GM21423 (cell line): ENCODE measurements at regions not wholly inside any gene's neighbourhood (a gene's known extent, or its start where the extent isn't known, plus 50 kb on each side); places are given as distances from the start of the nearest gene placed in this dataset.
"Not testable (repeated sequence)": the region's sequence is repeated elsewhere in the genome, so short reads cannot be mapped to it uniquely, and the experiment has no call there.

Experiments
- ATAC-seq: cut with Tn5 transposase; IDR thresholded peaks from one replicate; pipeline ENCODE4 v1.9.1; 2021; ENCODE audit warnings: mild to moderate bottlenecking, moderate library complexity; ENCODE audit not compliant: unreplicated experiment

DNA sequence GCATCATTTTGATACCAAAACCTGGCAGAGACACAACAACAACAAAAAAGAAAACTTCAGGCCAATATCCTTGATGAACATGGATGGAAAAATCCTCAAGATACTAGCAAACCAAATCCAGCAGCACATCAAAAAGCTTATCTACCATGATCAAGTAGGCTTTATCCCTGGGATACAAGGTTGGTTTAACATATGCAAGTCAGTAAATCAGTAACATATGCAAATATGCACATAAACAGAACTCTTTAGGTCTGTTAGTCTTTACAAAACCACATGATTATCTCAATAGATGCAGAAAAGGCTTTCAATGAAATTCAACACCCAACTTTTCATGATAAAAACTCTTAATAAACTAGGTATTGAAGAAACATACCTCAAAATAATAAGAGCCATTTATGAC, 587.5 kb upstream of the CELF4 start:
- not testable (repeated sequence) for ATAC-seq

DNA sequence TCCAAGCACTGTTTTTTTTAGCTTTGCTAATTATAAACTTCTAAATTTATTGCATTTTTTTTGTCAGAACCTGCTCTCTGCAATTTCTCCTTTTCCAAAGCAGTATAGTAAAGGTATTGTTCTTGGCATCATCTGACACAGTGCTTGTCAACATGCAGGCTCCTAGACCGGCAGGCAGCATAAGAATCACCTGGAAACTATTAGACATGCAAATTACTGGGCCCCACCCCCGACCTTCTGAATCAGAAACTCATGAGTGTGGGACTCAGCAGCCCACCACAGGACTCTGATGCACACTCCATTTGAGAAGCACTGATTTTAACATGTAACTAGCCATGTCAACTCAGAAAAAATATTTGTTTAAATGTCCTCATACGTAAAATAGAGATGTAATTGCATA, 551.1 kb upstream of the CELF4 start:
- ATAC-seq, result no peak

DNA sequence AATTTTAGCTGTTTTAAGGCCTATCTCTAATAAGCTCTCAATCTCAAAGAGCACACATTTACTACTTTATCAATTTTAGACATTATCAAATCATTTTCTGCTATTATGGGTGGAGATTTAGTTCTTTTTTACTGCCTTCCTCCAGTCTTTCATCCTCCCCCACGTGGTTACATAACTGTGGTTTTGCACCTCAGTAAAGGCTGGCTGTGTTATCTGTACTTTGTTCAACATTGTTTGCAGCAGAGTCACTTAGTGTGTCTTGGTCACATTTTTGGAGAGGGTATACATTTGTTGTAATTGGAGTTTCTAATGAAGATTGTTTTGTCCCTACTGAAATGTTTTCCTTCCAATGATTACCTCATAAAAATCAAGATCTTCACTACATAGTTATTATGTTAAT, 549.6 kb upstream of the CELF4 start:
- no peak for ATAC-seq

DNA sequence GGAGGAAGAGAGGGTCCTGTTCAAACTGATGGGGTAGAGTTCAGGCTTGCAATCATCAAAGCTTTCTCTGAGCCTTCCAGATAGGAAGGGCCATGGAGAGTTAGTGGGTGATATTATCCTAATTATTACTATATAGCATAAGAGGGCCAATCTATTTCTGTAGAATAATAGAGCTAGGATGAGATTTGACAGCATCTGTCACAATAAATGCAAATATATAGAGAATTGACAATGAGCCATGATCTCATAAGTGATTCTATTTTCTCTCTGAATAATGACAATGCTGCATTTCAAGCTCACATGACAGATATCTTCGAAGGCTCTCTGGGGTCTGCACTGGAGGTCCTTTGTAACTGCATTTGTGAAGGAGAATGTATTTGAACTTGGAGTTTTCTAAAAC, 521.9 kb upstream of the CELF4 start:
- ATAC-seq, result no peak

DNA sequence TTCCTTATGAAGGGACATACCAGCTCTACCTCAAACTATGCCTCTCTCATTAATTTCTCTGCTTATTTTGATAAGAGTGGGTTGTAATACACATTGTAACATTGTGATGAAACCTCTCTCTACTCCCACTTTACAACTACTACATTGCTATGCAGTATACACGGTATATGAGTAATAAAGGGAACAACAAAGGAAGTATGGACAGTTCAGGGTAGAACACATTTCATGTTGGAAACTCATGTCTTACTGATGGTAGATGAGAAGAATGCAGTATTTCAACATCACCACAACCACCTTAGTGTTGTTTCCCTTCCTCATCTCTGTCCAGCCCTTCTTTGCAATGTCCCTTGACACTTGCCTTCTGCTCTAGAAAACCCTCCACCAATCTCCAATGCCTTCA, 515.9 kb upstream of the CELF4 start:
- no peak for ATAC-seq

DNA sequence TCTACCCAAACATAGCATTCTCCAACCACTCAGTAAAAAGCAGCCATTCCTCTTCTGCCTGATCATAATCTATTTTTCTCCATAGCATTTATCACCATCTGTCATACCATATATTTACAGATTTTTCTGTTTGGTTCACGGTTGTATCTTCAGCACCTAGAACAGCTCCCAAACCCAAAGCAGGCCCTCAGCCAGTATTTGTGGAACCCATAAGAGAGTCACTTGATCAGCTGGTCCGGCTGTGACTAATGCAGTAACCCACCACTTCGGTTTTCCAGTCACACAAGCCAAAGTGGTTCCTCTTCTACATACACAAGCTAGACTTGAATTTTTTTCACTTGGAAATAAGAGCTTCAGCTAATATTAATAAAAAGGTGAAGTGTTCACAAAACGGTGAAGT, 511.6 kb upstream of the CELF4 start:
- ATAC-seq, result no peak

DNA sequence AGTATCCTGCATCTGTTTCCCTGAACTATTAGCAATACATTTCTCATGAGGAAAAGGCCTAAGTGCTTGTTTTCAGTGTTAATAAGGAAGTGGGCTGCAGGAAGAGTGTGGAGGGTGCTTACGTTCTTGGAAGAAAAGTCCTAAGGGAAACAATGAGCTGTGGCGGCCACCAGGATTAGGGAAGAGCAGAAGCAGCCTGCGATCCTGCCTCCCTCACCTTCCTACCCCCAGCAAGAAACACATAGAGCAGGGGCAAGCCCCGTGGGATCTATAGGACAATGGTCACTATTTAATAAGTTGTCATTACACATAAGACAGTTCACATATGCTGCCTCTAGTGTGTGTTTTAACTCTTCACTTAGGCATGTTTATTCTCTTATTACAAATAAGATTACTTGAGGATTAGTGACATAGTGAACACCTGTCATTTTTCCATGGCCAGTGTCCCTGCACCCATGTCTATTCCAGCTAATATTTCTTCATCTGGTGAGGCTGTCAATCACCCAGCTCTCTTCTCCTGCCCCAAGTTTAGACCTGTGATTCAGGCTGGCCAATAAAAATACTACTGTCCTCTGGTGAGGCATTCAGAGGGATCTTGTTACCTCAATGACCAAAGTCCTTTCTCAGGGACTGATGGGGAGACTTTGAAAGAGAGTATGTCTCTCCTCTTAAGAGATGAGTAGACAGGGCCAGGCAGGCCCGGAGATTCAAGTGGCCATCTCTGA, 510.9 kb upstream of the CELF4 start:
- ATAC-seq, result no peak

DNA sequence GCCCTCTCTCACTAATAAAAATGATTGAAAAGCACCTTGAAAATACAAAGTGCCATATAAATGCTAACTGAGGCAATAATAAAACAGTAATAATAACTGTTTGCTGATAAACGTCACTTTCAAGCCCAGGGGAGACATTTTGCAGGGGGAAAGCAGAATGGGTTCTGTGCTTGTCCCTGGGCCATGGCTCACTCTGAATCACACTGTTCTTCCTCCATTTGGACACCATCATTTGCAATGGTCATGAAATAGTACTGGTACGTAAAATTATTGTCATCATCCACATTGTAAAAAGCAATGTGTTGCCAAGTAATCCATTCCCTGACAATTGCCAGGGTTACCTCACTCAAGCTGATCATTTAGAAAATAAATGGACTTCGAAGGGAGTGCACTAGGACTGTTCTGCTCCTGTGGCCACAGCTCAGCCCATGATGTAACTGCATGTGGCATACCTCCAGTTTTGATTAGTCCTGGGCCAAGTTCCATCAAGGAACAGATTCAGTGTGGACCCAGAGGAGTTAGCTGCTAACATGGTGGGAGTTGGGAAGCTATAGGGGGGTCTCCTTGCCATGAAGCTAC, 508.8 kb upstream of the CELF4 start:
- no peak for ATAC-seq

DNA sequence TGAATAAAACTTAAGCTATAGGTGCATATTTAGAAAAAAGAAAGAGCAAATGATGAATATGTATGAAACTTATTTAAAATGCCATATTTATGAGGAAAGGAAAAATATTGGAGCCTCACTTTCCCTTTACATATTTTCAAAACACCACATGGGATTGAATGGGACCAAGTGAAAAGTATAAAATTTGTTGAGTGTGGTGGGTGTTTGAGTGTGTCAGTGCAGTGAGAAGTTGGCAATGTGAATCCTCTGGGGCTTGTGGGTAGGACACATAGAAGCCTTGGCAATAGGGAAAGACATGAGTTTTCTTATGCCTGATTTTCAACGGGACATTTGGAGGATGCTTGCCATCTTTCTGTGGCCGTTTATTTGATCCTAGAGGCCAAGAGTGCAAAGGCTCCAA, 502.2 kb upstream of the CELF4 start:
- ATAC-seq, result no peak

DNA sequence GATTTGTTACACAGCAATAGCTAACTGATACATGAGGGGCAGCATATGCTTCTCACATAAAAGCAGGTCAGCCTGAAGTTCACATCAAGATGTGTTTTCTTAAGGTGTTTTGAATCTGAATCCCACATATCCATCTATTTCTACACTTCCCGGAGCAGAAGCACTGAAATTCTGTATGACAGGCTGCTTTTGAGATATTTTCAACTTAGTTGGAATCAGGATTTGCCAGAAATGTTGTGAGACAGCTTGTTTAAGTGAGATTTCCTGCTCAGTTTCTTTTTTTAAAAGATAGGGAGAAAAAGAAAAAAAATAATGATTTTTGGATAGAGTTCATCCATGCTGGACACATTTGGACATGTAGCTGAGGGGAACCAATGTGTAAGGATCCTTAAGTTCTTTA, 501.5 kb upstream of the CELF4 start:
- ATAC-seq, result no peak

DNA sequence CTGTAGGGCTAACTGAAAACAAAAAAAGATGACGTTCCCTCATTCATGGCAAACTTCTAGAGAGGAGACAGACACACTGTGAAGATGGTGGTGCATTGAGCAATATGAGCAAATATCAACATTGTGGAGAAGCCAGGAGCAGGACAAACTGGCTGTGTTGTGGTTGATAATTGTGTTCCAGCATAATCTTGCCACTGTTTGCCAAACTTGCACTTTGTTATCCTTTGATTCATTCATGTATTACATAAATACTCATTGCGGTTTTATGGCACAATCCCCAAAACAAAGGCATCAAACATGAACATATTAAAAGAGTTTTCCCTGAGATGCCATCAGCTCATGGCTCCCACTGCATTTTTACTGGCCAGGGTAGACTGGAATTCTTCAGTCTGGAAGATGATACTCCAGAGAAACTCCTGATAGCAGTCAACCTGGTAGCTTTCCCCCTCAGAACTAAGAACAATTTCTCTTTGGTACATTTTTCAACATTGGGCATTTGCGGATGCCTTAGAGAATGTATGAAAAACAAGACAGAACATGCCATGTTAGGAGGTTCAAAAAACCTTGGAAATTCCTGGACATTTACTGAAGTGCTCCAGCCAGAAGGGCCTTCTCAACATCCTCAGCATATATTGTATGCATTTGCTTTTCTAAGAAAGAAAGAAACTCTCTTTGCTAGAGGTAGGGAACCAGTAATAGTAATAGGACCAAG, 487.4 kb upstream of the CELF4 start:
- no peak for ATAC-seq

DNA sequence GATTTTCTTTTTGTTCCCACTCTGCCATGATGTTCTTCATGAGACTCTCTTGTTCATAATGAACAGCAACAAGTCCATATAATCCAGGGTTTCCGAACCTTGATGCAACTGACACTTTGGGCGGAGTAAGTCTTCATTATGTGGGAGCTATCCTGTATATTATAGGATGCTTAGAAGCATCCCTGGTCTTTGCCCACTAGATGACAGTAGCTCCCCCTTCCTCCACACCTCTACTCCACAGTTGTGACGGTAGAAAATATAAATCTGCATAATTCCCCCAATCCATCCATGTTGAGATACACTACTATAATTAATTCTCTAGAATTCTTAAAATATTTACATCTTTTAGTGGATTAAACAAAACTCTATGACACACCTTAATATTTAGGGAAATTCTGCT, 482.2 kb upstream of the CELF4 start:
- ATAC-seq, result no peak

DNA sequence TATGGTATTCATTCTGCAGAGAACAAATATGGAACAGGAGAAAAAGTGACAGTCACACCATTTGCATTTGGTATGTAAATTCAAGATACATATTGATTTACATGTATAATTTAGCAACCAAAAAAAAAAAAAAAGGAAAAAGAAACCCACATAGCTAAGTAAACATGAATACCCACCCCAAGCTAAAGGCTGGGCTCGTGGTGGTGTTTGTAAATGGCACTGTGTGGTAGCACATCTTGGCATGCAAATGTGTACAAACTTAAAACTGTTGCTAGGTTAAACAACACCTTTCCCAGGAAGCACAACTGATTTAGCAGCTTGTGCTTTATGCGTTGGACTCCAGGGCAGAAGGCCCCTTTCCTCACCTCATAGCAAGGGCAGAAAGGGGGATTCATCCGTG, 481.1 kb upstream of the CELF4 start:
- ATAC-seq, result no peak

DNA sequence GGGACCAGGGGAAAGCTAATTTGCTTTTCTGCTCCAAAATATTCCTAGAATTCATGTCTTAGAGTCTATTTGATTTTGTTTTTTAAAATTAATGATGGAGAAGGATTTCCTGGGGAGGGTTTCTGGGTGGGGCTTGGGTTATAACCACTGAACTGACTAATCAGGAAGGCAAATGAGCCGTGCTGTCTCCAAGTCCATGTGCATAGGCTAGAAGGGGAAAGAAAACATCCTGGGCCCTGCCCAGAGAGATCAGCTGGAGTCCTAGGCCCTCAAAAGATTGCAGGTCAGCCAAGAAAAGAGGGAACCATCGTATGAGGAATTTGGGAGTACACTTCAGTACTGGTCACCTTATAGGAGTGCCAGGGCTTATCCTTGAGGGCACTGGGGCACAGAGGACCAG, 480.2 kb upstream of the CELF4 start:
- no peak for ATAC-seq

DNA sequence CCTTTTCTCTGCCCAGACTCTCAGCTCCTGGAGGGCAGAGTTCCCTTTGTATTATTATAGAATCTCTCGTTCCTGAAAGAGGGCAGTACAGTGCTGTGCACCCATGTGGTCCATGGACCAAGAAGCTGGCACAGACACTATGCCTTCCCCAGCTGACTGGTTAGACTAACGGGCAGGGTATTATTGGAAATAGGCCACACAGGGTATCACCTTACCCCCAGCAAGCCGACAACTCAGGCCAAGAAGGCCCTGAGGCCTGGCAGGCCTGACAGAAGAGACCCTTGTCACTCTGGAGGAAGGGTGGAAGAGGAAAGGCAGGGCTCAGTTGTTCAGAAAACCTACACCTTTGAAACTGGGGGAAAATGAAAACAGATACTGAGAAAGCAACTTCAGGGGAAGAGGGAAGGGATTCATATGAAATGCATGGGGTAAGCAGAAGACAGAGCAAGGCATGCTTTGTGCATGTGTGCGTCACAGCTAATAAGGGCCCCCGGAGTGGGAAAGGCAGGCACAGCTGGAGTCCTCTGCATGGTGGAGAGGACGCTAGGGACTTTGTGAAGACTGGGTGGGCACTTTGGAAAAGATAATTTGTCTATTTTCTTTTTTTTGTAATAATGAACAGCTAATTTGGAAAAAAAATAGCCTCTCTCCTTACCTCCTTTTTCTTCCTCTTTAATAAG, 476.8 kb upstream of the CELF4 start:
- ATAC-seq, result no peak

DNA sequence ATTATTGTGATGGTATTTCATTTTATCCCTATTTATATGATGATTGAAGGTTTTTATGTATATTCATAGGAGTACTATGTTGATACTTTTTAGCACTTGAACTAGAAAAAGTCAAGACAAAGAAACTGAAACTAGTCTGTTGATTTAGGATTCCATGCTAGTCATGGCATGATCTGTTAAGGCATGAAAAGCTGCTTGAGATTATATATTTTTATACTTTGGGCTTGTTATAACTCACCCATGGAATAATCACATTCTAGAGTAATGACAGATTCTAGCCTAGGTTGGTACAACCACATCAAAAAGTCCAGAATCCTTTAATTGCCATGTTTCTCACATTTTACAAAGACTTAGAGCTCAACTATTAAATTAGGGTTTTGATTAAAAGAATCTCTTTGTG, 472.6 kb upstream of the CELF4 start:
- no peak for ATAC-seq

DNA sequence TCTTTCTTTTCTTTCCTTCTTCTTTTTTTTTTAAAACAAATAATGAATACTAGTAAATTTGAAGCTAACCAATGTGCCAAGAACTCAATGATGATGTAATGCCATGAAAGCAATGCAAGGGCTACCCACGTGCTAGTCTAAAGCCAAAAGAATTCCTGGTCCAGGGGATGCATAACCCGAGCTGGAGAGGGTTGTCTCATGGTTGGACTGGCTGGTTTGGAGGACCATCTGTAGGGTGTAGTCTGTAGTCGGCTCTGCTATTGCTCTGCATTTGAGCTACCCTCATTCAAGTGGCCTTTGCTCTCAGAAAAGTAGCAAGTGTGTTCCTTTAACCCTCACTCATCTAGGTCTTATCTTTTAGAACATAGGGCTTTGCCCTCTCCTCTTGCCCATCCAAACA, 469.6 kb upstream of the CELF4 start:
- no peak for ATAC-seq

DNA sequence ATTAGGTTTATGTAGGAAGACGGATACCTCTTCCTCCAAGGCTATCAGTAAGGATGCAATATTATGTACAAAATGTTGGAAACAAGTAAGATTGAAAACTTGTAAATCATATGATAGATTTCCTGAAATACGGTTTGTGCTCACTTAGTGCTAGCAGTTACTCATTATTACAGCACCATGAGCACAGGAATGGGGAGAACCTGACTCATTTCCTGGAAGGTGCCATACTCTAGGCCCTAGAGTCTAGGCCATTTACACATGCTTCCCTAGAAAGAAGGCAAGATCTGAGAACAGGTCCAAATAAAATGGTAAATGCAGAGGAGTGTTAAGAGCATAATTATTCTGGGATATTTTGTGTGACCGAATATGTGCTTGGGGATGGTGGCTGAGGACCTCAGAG, 467.7 kb upstream of the CELF4 start:
- ATAC-seq, result no peak

DNA sequence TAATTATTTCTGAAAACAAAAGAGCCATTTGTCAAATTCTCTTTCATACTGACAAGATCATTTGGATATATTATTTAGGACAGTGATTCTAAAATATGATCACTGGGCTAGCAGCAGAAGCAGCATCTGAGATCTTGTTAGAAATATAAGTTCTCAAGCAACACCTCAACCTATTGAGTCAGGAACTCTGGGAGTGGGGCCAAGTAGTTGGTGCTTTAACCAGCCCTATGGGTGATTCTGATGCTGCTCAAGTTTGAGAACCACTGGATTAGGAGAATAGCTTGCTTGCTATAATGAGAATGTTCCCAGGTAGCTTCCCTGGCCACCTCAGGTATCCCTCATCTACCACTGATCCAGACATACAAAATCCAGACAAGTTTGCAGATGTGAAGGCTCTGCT, 466.9 kb upstream of the CELF4 start:
- no peak for ATAC-seq

DNA sequence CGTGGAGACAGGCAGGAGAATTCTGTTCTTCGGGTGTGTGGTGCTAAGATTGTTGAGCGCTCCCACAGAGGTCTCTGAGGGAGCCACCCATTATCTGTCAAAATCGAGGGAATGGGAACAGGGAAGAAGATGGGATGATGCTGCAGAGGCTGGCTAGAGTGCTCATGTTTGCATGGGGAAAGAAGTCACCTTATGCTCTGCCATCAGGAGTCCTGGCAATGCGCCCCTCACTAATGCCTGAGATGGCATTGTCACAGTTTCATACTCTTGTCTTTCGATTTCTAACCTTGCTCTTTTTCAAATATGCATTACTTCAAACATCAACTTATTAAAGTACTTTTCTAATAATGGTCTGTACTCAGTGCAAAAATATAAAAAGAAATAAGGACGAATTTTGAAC, 463.3 kb upstream of the CELF4 start:
- ATAC-seq, result no peak

DNA sequence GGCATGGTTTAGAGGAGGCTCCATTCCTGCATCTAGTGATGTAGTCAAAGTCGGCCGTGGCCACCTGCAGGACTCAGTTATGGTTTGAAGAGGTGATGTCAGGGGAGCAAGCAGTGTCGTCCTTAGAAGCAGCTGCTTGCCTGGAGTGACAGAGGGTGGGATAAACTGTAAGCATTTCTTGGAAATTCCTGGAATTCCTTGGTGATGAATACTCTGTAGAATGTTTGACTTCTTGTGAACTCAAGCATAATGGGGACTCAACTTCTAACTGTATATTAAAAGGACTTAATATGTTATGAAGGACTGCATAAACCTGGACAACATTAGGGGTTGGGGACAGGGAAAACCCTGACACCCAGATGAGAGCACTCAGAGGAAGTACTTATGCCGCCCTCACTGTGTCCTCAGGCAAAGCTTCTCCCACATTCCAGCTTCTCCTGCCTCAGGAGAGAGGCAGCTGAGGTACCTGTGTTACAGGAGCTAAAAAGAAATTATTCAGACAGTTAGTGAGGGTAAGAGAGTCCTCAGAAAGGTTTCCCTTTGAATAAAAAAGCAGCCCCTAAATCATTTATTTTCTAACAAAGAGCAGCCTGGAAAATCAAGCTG, 459.9 kb upstream of the CELF4 start:
- ATAC-seq, result no peak

DNA sequence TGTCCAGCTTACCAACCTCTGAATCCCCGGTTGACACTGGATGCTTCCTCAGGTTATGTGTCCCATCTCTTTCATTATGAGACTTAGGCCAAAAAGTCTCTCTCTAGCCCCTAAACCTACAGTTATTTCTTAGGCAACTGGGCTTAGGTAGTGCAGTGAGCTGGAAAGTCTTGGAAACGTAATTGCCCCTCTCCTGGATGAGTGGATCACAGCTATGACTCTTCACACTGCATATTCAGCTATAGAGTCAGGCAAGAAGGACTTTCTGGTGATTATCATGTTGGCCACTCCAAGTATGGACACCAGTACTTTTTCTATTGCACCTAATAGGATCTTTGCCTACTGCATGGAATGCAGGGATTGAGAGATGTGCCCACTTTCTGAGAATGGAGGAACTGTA, 458.3 kb upstream of the CELF4 start:
- no peak for ATAC-seq
